ENCODE measurements at regions not wholly inside any gene's neighbourhood (a gene's known extent, or its start where the extent isn't known, plus 50 kb on each side); places are given as distances from the start of the nearest gene placed in this dataset.
A peak's percentile ranks its signal among the peaks of the same experiment; 100 is the strongest.
"Not testable (repeated sequence)": the region's sequence is repeated elsewhere in the genome, so short reads cannot be mapped to it uniquely, and the experiment has no call there.

- DNase-seq = no peak
- H3K27ac Mint-ChIP-seq = no peak overlapping the region
- peaks cover 10% of the 10 kb centered on the region for H3K9me3 Mint-ChIP-seq
- H3K4me3 Mint-ChIP-seq = no peak overlapping the region
- H3K4me1 Mint-ChIP-seq (ENCODE audit: low read depth) = no peaks in the 10 kb centered on the region
- H3K27me3 Mint-ChIP-seq = no peaks in the 10 kb centered on the region
- no peaks in the 10 kb centered on the region for H3K36me3 Mint-ChIP-seq (ENCODE audit: low read depth)
Measured at GRCh38 chr20:1747953-1748577, 90.5 kb upstream of the SIRPG start.

DNA sequence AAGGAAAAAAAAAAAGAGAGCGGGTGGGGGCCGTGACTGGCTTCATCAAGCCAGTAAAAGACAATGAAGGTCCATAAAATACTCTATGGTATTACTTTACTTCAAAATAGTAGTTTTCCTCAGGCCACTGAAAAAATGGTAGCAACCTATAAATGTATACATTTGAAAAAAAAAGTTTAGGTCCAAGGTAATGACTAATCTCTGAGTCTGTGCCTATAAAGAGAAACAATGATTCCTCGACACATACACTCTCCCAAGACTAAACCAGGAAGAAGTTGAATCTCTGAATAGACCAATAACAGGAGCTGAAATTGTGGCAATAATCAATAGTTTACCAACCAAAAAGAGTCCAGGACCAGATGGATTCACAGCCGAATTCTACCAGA is 84.5 kb upstream of the SIRPG start:
- peaks cover 17% of the 10 kb centered on the region for H3K27me3 Mint-ChIP-seq
- not testable (repeated sequence) for H3K9me3 Mint-ChIP-seq; H3K36me3 Mint-ChIP-seq (ENCODE audit: low read depth); H3K27ac Mint-ChIP-seq; H3K4me1 Mint-ChIP-seq (ENCODE audit: low read depth); DNase-seq; H3K4me3 Mint-ChIP-seq

DNA sequence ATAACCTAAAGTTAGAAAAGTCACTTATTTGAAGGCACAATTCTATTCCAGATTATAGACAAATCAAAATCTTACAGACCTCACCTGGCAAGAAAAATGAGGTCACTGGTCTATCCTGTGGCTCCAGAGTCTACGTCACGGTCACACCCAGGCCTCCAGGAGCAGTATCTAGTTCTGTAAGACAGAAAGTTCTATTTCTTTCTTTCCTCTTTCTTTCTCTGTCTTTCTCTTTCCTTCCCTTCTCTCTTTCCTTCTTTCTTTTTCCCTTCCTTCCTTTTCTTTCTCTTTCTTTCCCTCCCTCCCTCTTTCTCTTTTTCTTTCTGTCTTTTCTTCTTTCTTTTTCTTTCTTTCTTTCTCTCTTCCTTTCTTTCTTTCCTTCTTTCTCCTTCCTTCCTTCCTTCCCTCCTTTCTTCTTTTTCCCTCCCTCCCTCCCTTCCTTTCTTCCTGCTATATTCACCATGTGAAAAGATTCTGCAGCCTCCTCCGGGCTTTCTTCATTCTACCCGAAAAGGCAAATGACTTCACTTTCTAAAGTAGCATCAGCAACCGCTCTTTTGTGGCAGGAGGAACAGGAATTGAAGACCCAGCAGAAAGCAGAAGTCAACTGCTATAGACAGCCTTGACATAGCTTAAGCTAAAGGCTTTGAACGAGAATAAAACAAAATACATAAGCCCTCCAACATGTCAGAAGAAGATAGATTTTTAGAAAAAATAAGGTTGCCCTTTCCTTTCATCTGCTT is 83.9 kb upstream of the SIRPG start:
- H3K27ac Mint-ChIP-seq = no peak overlapping the region
- H3K4me1 Mint-ChIP-seq (ENCODE audit: low read depth) = peaks cover 2% of the 10 kb centered on the region
- peaks cover 17% of the 10 kb centered on the region for H3K27me3 Mint-ChIP-seq
- no peaks in the 10 kb centered on the region for H3K9me3 Mint-ChIP-seq
- H3K4me3 Mint-ChIP-seq = no peak overlapping the region
- no peak for DNase-seq
- no peaks in the 10 kb centered on the region for H3K36me3 Mint-ChIP-seq (ENCODE audit: low read depth)

GRCh38 chr20:1737134-1737533 is 79.6 kb upstream of the SIRPG start:
- DNase-seq = no peak
- H3K9me3 Mint-ChIP-seq = no peaks in the 10 kb centered on the region
- H3K27me3 Mint-ChIP-seq = peaks cover 17% of the 10 kb centered on the region
- H3K4me3 Mint-ChIP-seq = no peak overlapping the region
- no peaks in the 10 kb centered on the region for H3K36me3 Mint-ChIP-seq (ENCODE audit: low read depth)
- H3K4me1 Mint-ChIP-seq (ENCODE audit: low read depth) = peaks cover 26% of the 10 kb centered on the region
- no peak overlapping the region for H3K27ac Mint-ChIP-seq

GRCh38 chr20:1735417-1736089 is 78.0 kb upstream of the SIRPG start:
- no peaks in the 10 kb centered on the region for H3K9me3 Mint-ChIP-seq
- H3K27me3 Mint-ChIP-seq = peaks cover 6% of the 10 kb centered on the region
- no peak for DNase-seq
- H3K4me1 Mint-ChIP-seq (ENCODE audit: low read depth) = peaks cover 38% of the 10 kb centered on the region
- no peak overlapping the region for H3K27ac Mint-ChIP-seq
- H3K36me3 Mint-ChIP-seq (ENCODE audit: low read depth) = no peaks in the 10 kb centered on the region
- no peak overlapping the region for H3K4me3 Mint-ChIP-seq

DNA sequence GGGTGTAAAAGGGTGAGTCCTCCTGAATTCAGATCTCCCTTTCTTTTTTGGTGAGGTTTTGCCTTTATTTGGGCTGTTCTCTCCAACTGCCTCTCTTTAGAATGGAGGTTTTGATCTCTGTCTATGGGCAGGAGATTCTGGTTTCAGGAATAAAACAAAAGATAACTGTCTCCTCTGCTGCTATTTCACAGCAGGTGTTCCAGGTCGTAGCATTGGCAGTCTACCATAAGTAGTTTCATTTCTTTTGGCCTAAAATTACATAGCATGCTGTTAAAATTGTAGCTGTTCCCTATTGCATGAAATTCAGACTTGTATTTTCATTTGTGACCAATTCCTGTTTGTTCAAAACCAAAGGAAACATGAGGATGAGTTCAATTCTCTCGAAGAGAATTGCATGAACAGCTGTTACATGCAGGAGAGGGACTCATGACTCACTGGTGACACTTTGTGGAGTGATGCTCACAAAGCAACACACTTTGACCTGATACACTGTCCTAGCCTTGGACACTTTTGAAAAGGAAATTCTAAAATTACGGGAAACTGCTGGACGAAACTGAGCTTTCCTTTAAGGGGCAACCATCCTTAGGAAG is 76.8 kb upstream of the SIRPG start:
- H3K27ac Mint-ChIP-seq = peak overlapping the region; percentile 12
- H3K36me3 Mint-ChIP-seq (ENCODE audit: low read depth) = no peaks in the 10 kb centered on the region
- H3K4me1 Mint-ChIP-seq (ENCODE audit: low read depth) = peaks cover 38% of the 10 kb centered on the region
- H3K27me3 Mint-ChIP-seq = no peaks in the 10 kb centered on the region
- no peak for DNase-seq
- no peak overlapping the region for H3K4me3 Mint-ChIP-seq
- no peaks in the 10 kb centered on the region for H3K9me3 Mint-ChIP-seq

DNA sequence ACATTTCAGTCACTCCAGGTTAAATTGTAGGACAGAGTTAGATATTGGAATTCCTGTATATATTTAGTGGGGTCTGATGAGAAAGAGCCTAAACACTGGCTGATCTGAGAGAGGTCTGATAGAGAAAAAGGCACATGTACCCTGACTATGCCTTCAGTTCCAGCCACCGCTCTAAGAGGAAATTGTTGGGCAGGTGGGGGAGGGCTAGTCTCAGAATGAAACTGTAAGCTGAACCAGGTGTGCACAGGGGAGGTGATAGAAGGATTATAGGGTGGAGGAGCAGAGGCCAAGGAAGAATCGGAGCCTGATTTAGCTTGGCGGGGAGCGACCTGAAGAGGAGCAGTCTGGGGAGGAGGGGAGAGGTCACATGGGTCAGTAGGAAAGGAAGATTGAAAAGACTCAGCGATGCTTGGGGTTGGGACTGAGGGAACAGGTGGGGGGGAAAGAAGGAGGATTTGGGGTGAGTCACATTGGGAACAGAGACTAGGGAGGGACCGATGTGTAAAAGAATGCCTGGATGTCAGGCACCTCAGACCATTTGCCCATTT is 74.3 kb upstream of the SIRPG start:
- peaks cover 38% of the 10 kb centered on the region for H3K4me1 Mint-ChIP-seq (ENCODE audit: low read depth)
- peak overlapping the region; percentile 92 for H3K27ac Mint-ChIP-seq
- not testable (repeated sequence) for H3K36me3 Mint-ChIP-seq (ENCODE audit: low read depth); H3K9me3 Mint-ChIP-seq; H3K27me3 Mint-ChIP-seq
- H3K4me3 Mint-ChIP-seq = peak overlapping the region; percentile 59
- DNase-seq = peak; percentile 47

DNA sequence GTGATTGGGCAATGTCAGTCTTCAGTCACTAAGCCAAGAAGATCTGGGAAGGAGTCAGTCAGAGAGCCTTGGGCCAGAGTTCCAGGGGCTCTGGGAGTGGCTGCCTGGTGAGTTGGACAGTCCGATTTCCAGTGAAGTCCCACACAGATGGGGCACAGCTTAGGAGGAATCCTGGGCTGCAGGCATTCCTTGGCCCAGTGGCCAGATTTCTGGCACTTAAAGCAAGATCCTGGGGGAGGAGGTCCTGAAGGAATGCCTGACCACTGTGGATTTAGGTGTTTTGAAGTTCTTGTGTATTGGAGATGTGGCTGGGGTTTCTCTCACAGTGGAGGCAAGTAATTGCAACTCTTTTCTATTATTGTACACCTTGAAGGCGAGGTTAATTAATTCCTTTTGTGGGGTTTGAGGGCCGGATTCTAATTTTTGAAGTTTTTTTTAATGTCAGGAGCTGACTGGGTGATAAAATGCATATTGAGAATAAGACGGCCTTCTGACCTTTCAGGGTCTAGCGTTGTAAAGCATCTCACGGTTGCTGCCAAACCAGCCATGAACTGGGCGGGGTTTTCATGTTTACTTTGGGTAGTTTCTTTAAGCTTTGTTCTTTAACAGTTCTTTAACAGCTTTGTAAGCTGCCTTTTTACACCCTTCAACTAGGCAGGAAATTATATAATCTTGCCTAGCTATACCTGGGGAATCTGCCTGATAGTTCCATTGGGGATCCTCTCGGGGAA is 73.6 kb upstream of the SIRPG start:
- Mint-ChIP-seq H3K27ac (peak overlapping the region; percentile 92), H3K4me3 (peak overlapping the region; percentile 59), H3K4me1 (ENCODE audit: low read depth) (peaks cover 38% of the 10 kb centered on the region)
- not testable (repeated sequence) for H3K9me3 Mint-ChIP-seq; DNase-seq; H3K27me3 Mint-ChIP-seq; H3K36me3 Mint-ChIP-seq (ENCODE audit: low read depth)

DNA sequence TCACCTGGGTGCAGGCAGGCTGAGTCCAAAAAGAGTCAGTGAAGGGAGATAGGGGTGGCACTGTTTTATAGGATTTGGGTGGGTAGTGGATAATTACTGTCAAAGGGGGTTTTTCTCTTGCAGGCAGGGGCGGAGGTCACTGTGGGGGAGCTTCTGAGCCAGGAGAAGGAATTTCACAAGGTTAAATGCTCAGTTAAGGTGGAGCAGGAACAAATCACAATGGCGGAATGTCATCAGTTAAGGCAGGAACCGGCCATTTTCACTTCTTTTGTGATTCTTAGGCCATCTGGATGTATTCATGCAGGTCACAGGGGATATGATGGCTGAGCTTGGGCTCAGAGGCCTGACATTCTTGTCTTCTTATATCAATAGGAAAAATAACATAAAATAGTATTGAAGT is 69.7 kb upstream of the SIRPG start:
- H3K4me3 Mint-ChIP-seq; DNase-seq; H3K27ac Mint-ChIP-seq; H3K27me3 Mint-ChIP-seq; H3K36me3 Mint-ChIP-seq (ENCODE audit: low read depth); H3K9me3 Mint-ChIP-seq: not testable (repeated sequence)
- H3K4me1 Mint-ChIP-seq (ENCODE audit: low read depth) = peaks cover 17% of the 10 kb centered on the region

DNA sequence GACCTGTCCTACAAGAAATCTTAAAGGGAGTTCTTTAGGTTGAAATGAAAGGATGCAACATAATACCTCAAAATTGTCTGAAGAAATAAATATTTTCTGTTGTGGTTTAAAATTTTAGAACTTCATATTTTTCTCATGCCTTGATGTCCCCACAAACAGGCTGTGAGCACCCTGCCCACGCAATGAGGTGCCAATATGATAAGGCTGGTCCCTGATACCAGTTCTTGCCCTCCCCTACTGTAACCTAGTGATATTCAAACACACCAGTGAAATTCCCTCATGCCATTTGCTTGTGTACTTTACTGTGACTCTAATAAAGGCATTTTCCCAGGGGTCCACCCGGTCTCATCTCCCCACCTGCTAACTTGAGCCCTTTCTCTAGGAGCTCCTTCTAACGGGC is 67.3 kb upstream of the SIRPG start:
- Mint-ChIP-seq H3K36me3 (ENCODE audit: low read depth) (peaks cover 2% of the 10 kb centered on the region), H3K9me3 (peaks cover 9% of the 10 kb centered on the region), H3K4me1 (ENCODE audit: low read depth) (peaks cover 10% of the 10 kb centered on the region), H3K27ac (no peak overlapping the region), H3K27me3 (no peaks in the 10 kb centered on the region), H3K4me3 (no peak overlapping the region)
- no peak for DNase-seq

- Mint-ChIP-seq H3K36me3 (ENCODE audit: low read depth) (peaks cover 2% of the 10 kb centered on the region), H3K9me3 (peaks cover 9% of the 10 kb centered on the region), H3K27ac (no peak overlapping the region), H3K4me3 (no peak overlapping the region), H3K27me3 (no peaks in the 10 kb centered on the region), H3K4me1 (ENCODE audit: low read depth) (peaks cover 19% of the 10 kb centered on the region)
- DNase-seq = no peak
Measured at GRCh38 chr20:1722513-1723050, 65.0 kb upstream of the SIRPG start.

GRCh38 chr20:1721687-1722512 is 64.3 kb upstream of the SIRPG start:
- peaks cover 2% of the 10 kb centered on the region for H3K36me3 Mint-ChIP-seq (ENCODE audit: low read depth)
- H3K4me3 Mint-ChIP-seq = no peak overlapping the region
- peaks cover 20% of the 10 kb centered on the region for H3K4me1 Mint-ChIP-seq (ENCODE audit: low read depth)
- H3K27ac Mint-ChIP-seq = no peak overlapping the region
- DNase-seq = no peak
- H3K9me3 Mint-ChIP-seq = peaks cover 9% of the 10 kb centered on the region
- no peaks in the 10 kb centered on the region for H3K27me3 Mint-ChIP-seq

- no peak for DNase-seq
- Mint-ChIP-seq H3K27ac (no peak overlapping the region), H3K4me3 (no peak overlapping the region), H3K36me3 (ENCODE audit: low read depth) (peaks cover 2% of the 10 kb centered on the region), H3K4me1 (ENCODE audit: low read depth) (peaks cover 22% of the 10 kb centered on the region), H3K9me3 (peaks cover 9% of the 10 kb centered on the region), H3K27me3 (no peaks in the 10 kb centered on the region)
Measured at GRCh38 chr20:1720845-1721475, 63.4 kb upstream of the SIRPG start.

All from activated T-cell treated with anti-CD3 and anti-CD28 coated beads, Interleukin-2, amount 50 U/mL, for 24 hours (primary cell).